Memory B cell (primary cell): ENCODE measurements at regions not wholly inside any gene's neighbourhood (a gene's known extent, or its start where the extent isn't known, plus 50 kb on each side); places are given as distances from the start of the nearest gene placed in this dataset.
A peak's percentile ranks its signal among the peaks of the same experiment; 100 is the strongest.

Experiments used
- ATAC-seq: fragments of 150-1000 bp; cut with Tn5 transposase; 2 replicates; pipeline ENCODE4 v1.10.0; 2021; ENCODE audit warnings: low read depth, mild to moderate bottlenecking, moderate library complexity
- DNase-seq, 2 donors: peaks; one replicate each; pipeline ENCODE4 v3.0.0; 2022; ENCODE audit warnings: low spot score in 2 of 2
- H3K27ac Mint-ChIP-seq: one replicate; pipeline ENCODE4 v1.8.0; 2022; ENCODE audit warnings: mild to moderate bottlenecking, moderate library complexity, mixed read lengths
- H3K27me3 Mint-ChIP-seq: one replicate; pipeline ENCODE4 v1.8.0; 2022; ENCODE audit warnings: mixed read lengths
- H3K36me3 Mint-ChIP-seq: one replicate; pipeline ENCODE4 v1.8.0; 2022; ENCODE audit warnings: mild to moderate bottlenecking, mixed read lengths
- H3K4me1 Mint-ChIP-seq: one replicate; pipeline ENCODE4 v1.8.0; 2022; ENCODE audit warnings: mixed read lengths
- H3K4me3 Mint-ChIP-seq: one replicate; pipeline ENCODE4 v1.8.0; 2022; ENCODE audit warnings: mild to moderate bottlenecking, moderate library complexity, mixed read lengths
- H3K9me3 Mint-ChIP-seq: one replicate; pipeline ENCODE4 v1.8.0; 2022; ENCODE audit warnings: mixed read lengths

DNA sequence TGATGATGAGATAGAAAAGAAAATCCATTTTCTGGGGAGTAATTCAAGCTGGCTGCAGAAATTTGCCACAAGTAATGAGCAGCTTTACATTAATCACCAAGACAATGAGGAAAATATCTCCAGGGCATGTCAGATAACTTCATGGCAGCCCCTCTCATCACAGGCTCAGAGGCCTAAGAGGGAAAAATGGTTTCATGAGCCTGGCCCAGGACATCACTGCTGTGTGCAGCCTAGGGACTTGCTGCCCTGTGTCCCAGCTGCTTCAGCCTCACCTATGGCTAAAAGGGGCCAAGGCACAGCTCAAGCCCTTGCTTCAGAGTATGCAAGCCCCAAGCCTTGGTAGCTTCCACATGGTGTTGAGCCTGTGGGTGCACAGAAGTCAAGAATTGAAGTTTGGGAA is 161.7 kb downstream of the OPA1 start:
- H3K27ac Mint-ChIP-seq: no peak overlapping the region
- peaks cover 6% of the 10 kb centered on the region for H3K27me3 Mint-ChIP-seq
- H3K9me3 Mint-ChIP-seq: peaks cover 30% of the 10 kb centered on the region
- H3K4me1 Mint-ChIP-seq: no peaks in the 10 kb centered on the region
- H3K36me3 Mint-ChIP-seq: peaks cover 21% of the 10 kb centered on the region
- no peak overlapping the region for H3K4me3 Mint-ChIP-seq
- DNase-seq (no peak), ATAC-seq (no peak)

DNA sequence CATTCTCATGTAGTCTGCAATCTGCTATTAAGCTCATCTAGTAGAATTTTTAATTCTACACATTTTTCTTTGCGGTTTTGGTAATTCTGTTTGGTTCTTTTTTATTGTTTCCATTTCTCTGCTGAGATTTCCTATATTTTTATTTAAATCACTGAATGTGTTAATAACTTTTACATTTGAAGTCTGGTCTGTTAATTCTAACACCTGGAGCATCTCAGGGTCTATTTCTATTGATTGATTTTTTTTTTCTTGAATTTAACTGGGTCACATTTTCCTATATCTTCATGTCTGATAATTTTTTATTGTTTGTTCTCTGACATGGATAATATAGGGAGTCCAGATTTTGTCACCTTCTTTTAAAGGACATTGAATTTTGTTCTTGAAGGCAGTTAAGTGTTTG is 163.5 kb downstream of the OPA1 start:
- Mint-ChIP-seq H3K27me3 (peaks cover 6% of the 10 kb centered on the region), H3K27ac (no peak overlapping the region), H3K4me1 (no peaks in the 10 kb centered on the region), H3K9me3 (peaks cover 27% of the 10 kb centered on the region), H3K4me3 (no peak overlapping the region), H3K36me3 (peaks cover 19% of the 10 kb centered on the region)
- ATAC-seq (no peak), DNase-seq (no peak)

DNA sequence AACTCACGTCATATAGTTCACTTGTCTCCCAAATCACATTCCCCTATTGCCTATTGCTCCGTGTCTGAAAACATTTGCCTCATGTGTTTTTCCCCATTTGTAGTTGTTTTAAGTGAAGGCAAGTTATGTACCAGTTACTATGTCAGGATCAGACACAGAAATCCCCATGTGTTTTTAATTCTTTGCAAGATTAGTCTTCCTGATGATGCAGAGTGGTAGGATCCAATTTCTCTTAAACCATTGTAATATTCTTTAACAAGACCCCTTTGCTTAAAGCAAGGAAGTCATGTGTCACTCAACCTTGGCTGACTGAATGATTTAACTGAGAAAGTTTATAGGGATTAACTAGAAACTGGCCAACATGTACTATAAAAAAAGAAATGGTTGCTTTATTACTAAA is 164.4 kb downstream of the OPA1 start:
- Mint-ChIP-seq H3K27ac (no peak overlapping the region), H3K27me3 (peaks cover 6% of the 10 kb centered on the region), H3K4me3 (no peak overlapping the region), H3K9me3 (peaks cover 27% of the 10 kb centered on the region), H3K36me3 (peaks cover 19% of the 10 kb centered on the region), H3K4me1 (no peaks in the 10 kb centered on the region)
- ATAC-seq (no peak), DNase-seq (no peak)

DNA sequence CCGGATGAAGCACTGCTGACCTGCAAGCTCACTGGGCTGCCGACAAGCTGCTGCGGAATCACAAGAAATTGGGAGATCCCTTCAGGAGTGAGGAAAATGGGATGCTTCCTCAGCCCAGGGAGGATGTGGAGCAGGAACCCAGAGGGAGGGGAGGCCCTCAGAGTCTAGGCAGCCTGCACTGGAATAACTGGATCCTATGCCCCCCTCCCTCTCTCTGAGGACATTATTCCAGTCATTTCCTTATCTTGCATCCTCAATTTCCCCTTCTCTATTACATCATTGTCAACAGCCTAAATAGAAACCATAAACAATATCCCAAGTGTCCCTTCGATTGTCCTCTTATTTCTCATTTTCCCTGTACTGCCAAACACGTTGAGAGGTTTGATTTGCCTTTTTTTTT is 169.0 kb downstream of the OPA1 start:
- peaks cover 7% of the 10 kb centered on the region for H3K4me1 Mint-ChIP-seq
- H3K9me3 Mint-ChIP-seq: peaks cover 14% of the 10 kb centered on the region
- H3K36me3 Mint-ChIP-seq: peaks cover 10% of the 10 kb centered on the region
- H3K27me3 Mint-ChIP-seq: peaks cover 7% of the 10 kb centered on the region
- H3K4me3 Mint-ChIP-seq: no peak overlapping the region
- no peak for DNase-seq
- no peak overlapping the region for H3K27ac Mint-ChIP-seq
- ATAC-seq: no peak

DNA sequence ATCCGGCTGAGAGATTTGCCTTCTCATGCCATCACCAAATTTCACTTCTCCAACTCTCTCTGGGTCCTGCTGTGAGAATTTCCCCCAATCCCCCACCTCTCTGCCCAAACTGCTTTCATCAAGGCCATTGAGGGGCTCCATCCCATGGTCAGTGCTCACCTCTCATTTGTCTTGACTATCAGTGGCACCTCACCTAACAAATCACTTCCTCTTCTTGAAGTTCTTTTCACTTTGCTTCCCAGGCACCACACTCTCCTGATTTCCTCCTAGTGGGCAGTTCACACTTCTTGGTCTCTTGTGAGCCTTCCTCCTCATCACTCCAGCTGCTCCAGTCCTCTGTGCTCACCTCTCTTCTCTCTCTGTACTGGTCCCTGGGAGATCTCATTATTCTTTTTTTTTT is 169.6 kb downstream of the OPA1 start:
- peaks cover 7% of the 10 kb centered on the region for H3K4me1 Mint-ChIP-seq
- DNase-seq: peak in 1 of 2 donors; percentile 8
- H3K4me3 Mint-ChIP-seq: no peak overlapping the region
- H3K27ac Mint-ChIP-seq: no peak overlapping the region
- H3K9me3 Mint-ChIP-seq: peaks cover 8% of the 10 kb centered on the region
- peak; percentile 46 for ATAC-seq
- H3K27me3 Mint-ChIP-seq: peaks cover 7% of the 10 kb centered on the region
- H3K36me3 Mint-ChIP-seq: peaks cover 4% of the 10 kb centered on the region

DNA sequence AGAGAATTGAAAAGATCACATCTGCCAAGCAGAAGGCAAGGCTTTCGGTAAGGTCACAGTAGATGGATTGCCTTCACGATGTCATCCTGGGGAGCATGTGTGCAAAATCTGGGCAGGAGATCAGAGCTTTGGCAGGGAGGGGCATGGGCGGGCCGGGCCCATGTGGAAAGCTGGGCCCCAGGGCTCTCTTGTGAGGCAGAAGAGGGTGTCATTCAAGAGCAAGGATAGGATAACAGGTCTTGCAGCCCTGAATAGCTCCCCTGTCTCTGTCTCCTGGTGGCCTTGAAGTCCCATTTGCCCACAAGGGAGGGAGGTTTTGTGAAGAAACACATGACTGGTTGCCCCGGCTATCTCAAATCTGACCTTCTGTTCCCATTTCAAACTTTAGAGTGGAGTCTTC is 172.0 kb downstream of the OPA1 start:
- DNase-seq: peak in 1 of 2 donors; percentile 5
- Mint-ChIP-seq H3K9me3 (no peaks in the 10 kb centered on the region), H3K4me3 (no peak overlapping the region), H3K4me1 (peaks cover 7% of the 10 kb centered on the region), H3K27ac (no peak overlapping the region), H3K27me3 (peaks cover 6% of the 10 kb centered on the region), H3K36me3 (no peaks in the 10 kb centered on the region)
- no peak for ATAC-seq

DNA sequence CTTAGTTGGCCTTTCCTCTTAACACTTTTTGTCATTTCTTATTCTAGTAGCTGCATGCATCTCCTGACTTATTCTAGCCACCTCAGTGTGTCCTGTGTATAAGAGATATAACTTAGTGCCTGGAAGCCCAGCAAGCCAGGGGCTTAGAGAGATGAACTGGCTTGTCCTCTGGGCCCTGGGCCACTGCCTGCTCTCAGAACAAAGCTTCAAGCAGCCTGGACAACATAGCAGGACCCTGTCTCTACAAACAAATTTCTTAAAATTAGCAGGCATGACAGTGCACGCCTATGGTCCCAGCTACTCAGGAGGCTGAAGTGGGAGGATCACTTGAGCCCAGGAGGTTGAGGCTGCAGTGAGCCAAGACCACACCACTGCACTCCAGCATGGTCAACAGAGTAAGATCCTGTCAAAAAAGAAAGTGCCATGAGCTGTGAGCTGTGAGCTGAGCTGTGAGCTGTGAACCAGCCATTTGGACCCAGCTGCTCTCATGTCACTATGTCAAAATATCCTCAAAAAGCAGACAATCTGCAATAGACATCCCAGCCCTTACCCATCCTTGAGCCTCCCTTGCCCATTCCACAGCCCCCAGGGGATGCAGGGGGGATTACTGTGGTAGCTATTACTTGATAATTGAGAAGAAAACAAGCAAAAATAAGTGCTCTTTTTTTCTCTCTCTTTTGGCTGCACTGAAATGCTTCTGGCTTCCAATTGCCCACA is 174.5 kb downstream of the OPA1 start:
- no peak overlapping the region for H3K27ac Mint-ChIP-seq
- peaks cover 7% of the 10 kb centered on the region for H3K27me3 Mint-ChIP-seq
- DNase-seq: peak in 1 of 2 donors; percentile 3
- H3K4me3 Mint-ChIP-seq: no peak overlapping the region
- no peaks in the 10 kb centered on the region for H3K36me3 Mint-ChIP-seq
- no peak for ATAC-seq
- H3K9me3 Mint-ChIP-seq: no peaks in the 10 kb centered on the region
- peaks cover 6% of the 10 kb centered on the region for H3K4me1 Mint-ChIP-seq

DNA sequence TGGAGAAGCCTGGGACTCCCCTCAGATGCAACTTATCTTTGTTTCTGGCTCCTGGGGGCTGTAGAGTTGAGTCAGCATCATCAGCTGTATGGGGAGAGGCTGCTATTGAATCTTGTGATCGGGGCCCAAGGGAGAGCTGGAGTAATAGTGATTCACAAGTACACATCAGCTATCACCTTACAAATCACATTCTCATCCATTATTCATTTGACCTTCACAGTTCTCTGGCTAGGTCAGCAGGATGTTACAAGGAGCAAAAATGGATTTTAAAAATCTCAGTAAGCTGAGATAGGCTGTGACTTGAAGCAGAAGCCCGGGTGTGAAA is 175.0 kb downstream of the OPA1 start:
- Mint-ChIP-seq H3K36me3 (no peaks in the 10 kb centered on the region), H3K4me3 (no peak overlapping the region), H3K9me3 (no peaks in the 10 kb centered on the region), H3K27ac (no peak overlapping the region), H3K4me1 (peaks cover 2% of the 10 kb centered on the region), H3K27me3 (peaks cover 5% of the 10 kb centered on the region)
- ATAC-seq (no peak), DNase-seq (peak in 1 of 2 donors; percentile 0)

DNA sequence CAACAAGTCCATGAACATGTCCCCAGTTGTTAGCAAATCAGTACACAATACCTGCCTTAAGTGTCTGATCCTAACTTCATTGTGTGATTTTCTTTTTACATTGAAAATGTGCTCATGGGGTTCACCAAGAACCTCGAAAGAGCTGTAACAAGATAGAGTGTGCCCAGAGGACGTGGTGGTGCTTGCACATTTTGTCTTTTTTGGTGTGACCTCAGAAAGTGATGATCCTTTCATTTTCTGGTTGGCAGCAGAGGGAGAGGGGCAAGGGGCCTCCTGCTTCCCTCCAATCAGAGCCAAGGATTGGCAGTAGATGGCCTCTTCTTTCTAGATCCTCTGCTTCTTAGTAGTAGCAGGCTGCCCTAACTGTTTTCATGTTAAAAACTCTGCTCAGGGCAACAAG is 176.4 kb downstream of the OPA1 start:
- H3K4me1 Mint-ChIP-seq: peaks cover 2% of the 10 kb centered on the region
- no peaks in the 10 kb centered on the region for H3K36me3 Mint-ChIP-seq
- H3K9me3 Mint-ChIP-seq: no peaks in the 10 kb centered on the region
- no peak for DNase-seq
- ATAC-seq: no peak
- H3K27me3 Mint-ChIP-seq: peaks cover 1% of the 10 kb centered on the region
- no peak overlapping the region for H3K27ac Mint-ChIP-seq
- H3K4me3 Mint-ChIP-seq: no peak overlapping the region

DNA sequence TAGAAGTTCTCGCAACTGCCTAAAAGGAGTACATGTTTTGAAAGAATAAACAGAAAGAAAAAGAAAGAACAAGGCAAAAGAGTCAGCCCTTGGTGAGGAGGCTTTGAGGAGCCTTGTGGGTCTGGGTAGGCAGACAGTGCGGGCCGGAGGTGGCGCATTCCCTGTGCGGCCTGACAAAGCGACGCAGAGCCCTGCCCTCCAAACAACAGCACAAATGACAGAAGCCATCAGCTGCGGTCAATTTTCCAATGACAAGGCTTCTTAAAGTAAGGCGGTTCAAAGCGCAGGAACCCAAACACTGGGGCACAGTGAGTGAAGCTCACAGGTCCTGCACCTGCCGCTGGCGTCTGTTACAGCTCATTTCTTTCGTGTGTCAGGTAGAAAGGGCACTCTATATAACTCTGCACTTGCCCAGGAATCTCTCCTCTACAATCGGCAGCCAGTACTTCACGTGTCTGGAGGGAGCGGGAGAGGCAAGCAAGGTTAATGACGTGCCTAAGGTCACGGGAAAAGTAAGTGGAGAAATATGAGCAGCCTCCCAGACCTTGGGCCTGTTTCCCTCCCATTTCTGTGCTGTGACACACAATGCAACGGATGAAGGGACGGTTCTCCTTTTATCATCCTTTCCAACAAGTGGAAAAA is 178.1 kb downstream of the OPA1 start:
- DNase-seq: no peak
- peaks cover 1% of the 10 kb centered on the region for H3K4me1 Mint-ChIP-seq
- H3K9me3 Mint-ChIP-seq: no peaks in the 10 kb centered on the region
- H3K4me3 Mint-ChIP-seq: no peak overlapping the region
- H3K36me3 Mint-ChIP-seq: no peaks in the 10 kb centered on the region
- H3K27me3 Mint-ChIP-seq: peaks cover 5% of the 10 kb centered on the region
- ATAC-seq: no peak
- no peak overlapping the region for H3K27ac Mint-ChIP-seq

DNA sequence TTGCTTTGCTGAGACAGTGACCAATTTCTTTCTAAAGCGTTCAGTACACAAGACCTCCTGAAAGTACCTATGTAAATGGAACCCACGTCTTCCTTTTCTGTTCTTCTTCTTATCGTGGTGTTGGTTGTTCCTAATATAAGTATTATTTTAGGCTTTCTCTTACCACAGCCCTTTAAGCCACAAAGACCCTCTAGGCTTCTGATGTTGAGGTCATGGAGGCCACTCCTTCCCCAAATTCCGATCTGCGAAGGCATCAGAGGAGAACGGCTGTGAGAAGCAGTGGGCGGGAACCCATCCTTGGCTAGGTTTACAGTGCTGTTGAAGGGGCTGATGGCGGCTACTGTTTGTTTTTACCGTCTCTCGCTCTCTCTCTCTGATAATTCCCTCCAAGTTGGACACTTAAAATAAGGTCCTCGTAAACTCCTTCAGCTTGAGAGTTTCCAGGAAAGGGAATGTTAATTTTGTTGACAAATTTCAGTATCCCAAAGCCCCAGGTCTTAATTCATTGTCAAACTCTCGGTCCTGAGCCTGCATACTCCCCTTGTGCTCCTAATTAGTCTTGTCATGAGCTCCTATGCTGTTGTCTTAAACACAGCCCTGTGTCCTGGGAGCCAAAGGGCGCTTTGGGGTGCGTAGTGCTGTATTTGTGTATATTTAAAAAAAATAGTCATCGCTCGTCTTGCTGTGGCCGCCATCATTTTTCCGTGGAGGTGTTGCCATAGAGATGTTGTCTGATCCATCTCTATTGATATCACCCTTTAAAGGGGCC is 178.8 kb downstream of the OPA1 start:
- no peak overlapping the region for H3K27ac Mint-ChIP-seq
- H3K4me1 Mint-ChIP-seq: peaks cover 7% of the 10 kb centered on the region
- ATAC-seq: no peak
- no peak overlapping the region for H3K4me3 Mint-ChIP-seq
- no peaks in the 10 kb centered on the region for H3K36me3 Mint-ChIP-seq
- DNase-seq: no peak
- no peaks in the 10 kb centered on the region for H3K9me3 Mint-ChIP-seq
- peaks cover 5% of the 10 kb centered on the region for H3K27me3 Mint-ChIP-seq

DNA sequence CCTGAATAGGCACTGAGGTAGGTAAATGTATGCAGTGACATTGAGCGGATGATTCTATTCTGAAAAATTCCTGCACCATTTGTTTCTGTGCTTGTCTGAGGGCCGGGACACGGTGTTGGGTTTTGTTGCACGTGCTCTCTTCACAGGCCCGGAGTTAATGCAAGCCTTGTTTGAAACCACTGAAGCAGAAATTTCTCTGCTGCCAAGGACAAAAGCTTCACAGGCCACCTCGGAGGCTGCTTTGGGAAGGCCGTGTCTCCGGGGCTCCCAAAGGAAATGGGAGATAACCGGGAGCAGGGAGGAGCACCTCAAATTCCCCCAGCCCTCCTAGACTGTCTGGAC is 179.4 kb downstream of the OPA1 start:
- Mint-ChIP-seq H3K4me1 (peaks cover 7% of the 10 kb centered on the region), H3K27me3 (peaks cover 5% of the 10 kb centered on the region), H3K9me3 (no peaks in the 10 kb centered on the region), H3K4me3 (no peak overlapping the region), H3K27ac (no peak overlapping the region), H3K36me3 (no peaks in the 10 kb centered on the region)
- DNase-seq (no peak), ATAC-seq (no peak)

DNA sequence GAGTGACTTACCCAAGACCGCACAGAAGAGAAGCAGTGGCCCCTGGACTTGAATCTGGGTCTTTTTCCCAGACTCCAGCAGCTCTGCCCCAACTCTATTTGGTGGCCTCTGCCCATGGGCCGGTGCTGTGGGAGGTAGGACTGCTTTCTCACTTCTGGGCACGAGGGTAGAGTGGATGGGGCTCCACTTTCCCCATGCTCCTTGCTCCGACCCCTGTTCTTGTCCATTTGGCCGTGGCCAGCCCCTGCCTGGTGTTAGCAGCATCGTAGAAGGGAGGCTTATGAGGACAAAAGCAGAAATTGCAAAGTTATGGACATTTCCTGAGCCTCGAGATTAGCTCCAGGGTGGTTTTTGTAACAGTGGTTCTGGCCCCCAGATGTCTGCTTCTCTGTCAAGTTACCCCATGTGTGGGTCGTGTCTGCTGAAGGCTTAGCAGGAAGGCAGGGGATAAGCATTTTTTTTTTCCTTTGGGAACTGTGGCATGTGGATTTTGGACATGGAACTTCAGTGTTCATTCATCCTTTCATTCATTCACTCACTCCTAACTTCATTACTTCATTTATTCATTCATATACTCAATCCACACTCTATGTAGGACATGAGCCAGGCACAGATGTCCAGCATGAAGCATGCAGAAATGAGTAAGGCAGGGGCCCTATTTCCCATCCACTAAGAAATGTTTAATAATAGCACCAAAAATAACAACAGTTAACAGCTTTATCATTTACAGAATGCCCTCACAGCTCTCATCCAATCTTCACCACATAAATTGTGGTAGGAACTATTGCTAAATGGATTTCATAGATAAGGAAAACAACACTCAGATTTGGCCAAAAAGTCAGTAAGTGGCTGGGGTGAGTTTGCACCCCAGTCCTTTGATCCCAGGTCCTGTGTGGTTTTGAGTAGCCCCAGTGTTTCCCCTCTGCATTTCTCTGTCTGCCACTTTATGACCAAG is 180.5 kb downstream of the OPA1 start:
- Mint-ChIP-seq H3K4me1 (peaks cover 7% of the 10 kb centered on the region), H3K27ac (no peak overlapping the region), H3K9me3 (no peaks in the 10 kb centered on the region), H3K36me3 (no peaks in the 10 kb centered on the region), H3K27me3 (peaks cover 5% of the 10 kb centered on the region), H3K4me3 (no peak overlapping the region)
- DNase-seq: no peak
- ATAC-seq: no peak
